Esophagus squamous epithelium (tissue), 4 donors: ENCODE measurements at regions not wholly inside any gene's neighbourhood (a gene's known extent, or its start where the extent isn't known, plus 50 kb on each side); places are given as distances from the start of the nearest gene placed in this dataset.

Source experiments
- POLR2A ChIP-seq, 4 donors: fragments of 450-650 bp; IDR thresholded peaks; one replicate each; pipeline ENCODE4 v1.6.1; 2017; ENCODE audit warnings: antibody characterized with exemption in 4 of 4, mild to moderate bottlenecking in 4 of 4, moderate library complexity in 3 of 4
- TF ChIP-seq, protein P1 (sequence below), 6 experiments: fragments of 450-650 bp in 4 of 6; fragments of 200-600 bp in 2 of 6; sonication (generic) in 2 of 6; IDR thresholded peaks; one replicate each; pipeline ENCODE4 v1.5.1; 2016 to 2019; ENCODE audit warnings: antibody characterized with exemption in 6 of 6, mild to moderate bottlenecking in 4 of 6, moderate library complexity in 4 of 6

DNA sequence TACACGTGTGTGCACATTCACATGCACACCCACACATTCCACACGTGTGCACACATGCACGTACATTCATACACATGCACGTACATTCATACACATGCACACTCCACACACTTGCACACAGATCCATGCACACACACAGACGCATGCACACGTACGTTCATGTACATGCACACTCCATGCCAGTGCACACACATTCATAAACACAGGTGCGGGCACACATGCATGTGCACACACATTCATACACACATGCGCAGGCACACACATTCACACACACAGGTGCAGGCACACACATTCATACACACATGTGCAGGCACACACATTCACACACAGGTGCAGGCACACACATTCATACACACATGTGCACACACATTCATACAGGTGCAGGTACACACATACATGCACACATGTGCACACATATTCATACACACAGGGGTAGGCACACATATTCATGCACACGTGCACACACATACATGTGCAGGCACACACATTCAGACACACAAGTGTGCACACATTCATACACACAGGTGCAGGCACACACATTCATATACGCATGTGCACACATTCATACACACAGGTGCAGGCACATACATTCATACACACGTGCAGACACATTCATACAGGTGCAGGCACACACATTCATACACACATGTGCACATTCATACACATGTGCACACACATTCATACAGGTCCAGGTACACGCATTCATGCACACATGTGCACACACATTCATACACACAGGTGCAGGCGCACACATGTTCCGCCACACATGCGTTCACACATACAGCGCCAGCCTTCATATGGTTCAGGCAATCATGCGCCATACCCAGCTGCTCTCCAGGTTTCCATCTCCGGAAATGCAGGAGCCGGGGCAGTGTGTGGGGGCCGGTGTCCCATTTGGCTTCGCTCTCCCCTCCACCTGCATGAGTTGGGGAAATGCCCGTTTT, 124.8 kb downstream of the HMX1 start:
- TF ChIP-seq POLR2A (IDR thresholded peaks at IDR 0.05) = no peak
- TF ChIP-seq, protein P1, sequence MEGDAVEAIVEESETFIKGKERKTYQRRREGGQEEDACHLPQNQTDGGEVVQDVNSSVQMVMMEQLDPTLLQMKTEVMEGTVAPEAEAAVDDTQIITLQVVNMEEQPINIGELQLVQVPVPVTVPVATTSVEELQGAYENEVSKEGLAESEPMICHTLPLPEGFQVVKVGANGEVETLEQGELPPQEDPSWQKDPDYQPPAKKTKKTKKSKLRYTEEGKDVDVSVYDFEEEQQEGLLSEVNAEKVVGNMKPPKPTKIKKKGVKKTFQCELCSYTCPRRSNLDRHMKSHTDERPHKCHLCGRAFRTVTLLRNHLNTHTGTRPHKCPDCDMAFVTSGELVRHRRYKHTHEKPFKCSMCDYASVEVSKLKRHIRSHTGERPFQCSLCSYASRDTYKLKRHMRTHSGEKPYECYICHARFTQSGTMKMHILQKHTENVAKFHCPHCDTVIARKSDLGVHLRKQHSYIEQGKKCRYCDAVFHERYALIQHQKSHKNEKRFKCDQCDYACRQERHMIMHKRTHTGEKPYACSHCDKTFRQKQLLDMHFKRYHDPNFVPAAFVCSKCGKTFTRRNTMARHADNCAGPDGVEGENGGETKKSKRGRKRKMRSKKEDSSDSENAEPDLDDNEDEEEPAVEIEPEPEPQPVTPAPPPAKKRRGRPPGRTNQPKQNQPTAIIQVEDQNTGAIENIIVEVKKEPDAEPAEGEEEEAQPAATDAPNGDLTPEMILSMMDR (IDR thresholded peaks at IDR 0.05) = no peak
